Chondrocyte (in vitro differentiated cells): ENCODE measurements at regions not wholly inside any gene's neighbourhood (a gene's known extent, or its start where the extent isn't known, plus 50 kb on each side); places are given as distances from the start of the nearest gene placed in this dataset.

Source experiments
- DNase-seq: peaks from one replicate; pipeline ENCODE4 v3.0.0; 2021; ENCODE audit warnings: mixed read lengths, low spot score
- H3K27ac Mint-ChIP-seq: one replicate; pipeline ENCODE4 v1.8.0; 2021; ENCODE audit warnings: mild to moderate bottlenecking, moderate library complexity, mixed read lengths; ENCODE audit not compliant: unreplicated experiment
- H3K27me3 Mint-ChIP-seq: 2 replicates; pipeline ENCODE4 v1.8.0; 2021; ENCODE audit warnings: low read depth, mixed read lengths
- H3K36me3 Mint-ChIP-seq: 2 replicates; pipeline ENCODE4 v1.8.0; 2021; ENCODE audit warnings: low read depth, mixed read lengths
- H3K4me1 Mint-ChIP-seq: 2 replicates; pipeline ENCODE4 v1.8.0; 2021; ENCODE audit warnings: low read depth, mild to moderate bottlenecking, mixed read lengths
- H3K4me3 Mint-ChIP-seq: one replicate; pipeline ENCODE4 v1.8.0; 2021; ENCODE audit warnings: mild to moderate bottlenecking, moderate library complexity, mixed read lengths; ENCODE audit not compliant: unreplicated experiment
- H3K9me3 Mint-ChIP-seq: 2 replicates; pipeline ENCODE4 v1.8.0; 2021; ENCODE audit warnings: low read depth, mixed read lengths
- CTCF ChIP-seq: fragments of 200-600 bp; sonication (generic); IDR thresholded peaks from 2 replicates; pipeline ENCODE4 v1.5.0; 2021; ENCODE audit warnings: antibody characterized with exemption, mild to moderate bottlenecking, moderate library complexity

GRCh38 chr12:61694214-61694613 is 566.0 kb upstream of the USP15 start:
- peaks cover 21% of the 10 kb centered on the region for H3K9me3 Mint-ChIP-seq
- no peaks in the 10 kb centered on the region for H3K36me3 Mint-ChIP-seq
- H3K27ac Mint-ChIP-seq = no peak overlapping the region
- no peak overlapping the region for H3K4me3 Mint-ChIP-seq
- H3K4me1 Mint-ChIP-seq = no peaks in the 10 kb centered on the region
- DNase-seq = no peak
- TF ChIP-seq CTCF = no peak
- no peaks in the 10 kb centered on the region for H3K27me3 Mint-ChIP-seq

GRCh38 chr12:61701471-61701870 is 558.7 kb upstream of the USP15 start:
- Mint-ChIP-seq H3K4me3 (no peak overlapping the region), H3K4me1 (no peaks in the 10 kb centered on the region), H3K9me3 (peaks cover 9% of the 10 kb centered on the region), H3K36me3 (no peaks in the 10 kb centered on the region), H3K27ac (no peak overlapping the region), H3K27me3 (no peaks in the 10 kb centered on the region)
- no peak for TF ChIP-seq CTCF
- DNase-seq = no peak

GRCh38 chr12:61706783-61707182 is 553.4 kb upstream of the USP15 start:
- no peaks in the 10 kb centered on the region for H3K27me3 Mint-ChIP-seq
- H3K36me3 Mint-ChIP-seq = no peaks in the 10 kb centered on the region
- no peak overlapping the region for H3K27ac Mint-ChIP-seq
- DNase-seq = no peak
- H3K4me3 Mint-ChIP-seq = no peak overlapping the region
- no peaks in the 10 kb centered on the region for H3K4me1 Mint-ChIP-seq
- H3K9me3 Mint-ChIP-seq = no peaks in the 10 kb centered on the region
- no peak for TF ChIP-seq CTCF

GRCh38 chr12:61713121-61713520 is 547.1 kb upstream of the USP15 start:
- H3K27me3 Mint-ChIP-seq = no peaks in the 10 kb centered on the region
- H3K4me3 Mint-ChIP-seq = no peak overlapping the region
- no peaks in the 10 kb centered on the region for H3K9me3 Mint-ChIP-seq
- TF ChIP-seq CTCF = no peak
- H3K4me1 Mint-ChIP-seq = no peaks in the 10 kb centered on the region
- no peaks in the 10 kb centered on the region for H3K36me3 Mint-ChIP-seq
- no peak for DNase-seq
- H3K27ac Mint-ChIP-seq = no peak overlapping the region

GRCh38 chr12:61717986-61718385 is 542.2 kb upstream of the USP15 start:
- Mint-ChIP-seq H3K4me3 (no peak overlapping the region), H3K27me3 (peaks cover 10% of the 10 kb centered on the region), H3K4me1 (no peaks in the 10 kb centered on the region), H3K27ac (no peak overlapping the region), H3K36me3 (no peaks in the 10 kb centered on the region), H3K9me3 (no peaks in the 10 kb centered on the region)
- DNase-seq = no peak
- TF ChIP-seq CTCF = no peak
